ENCODE measurements at regions not wholly inside any gene's neighbourhood (a gene's known extent, or its start where the extent isn't known, plus 50 kb on each side); places are given as distances from the start of the nearest gene placed in this dataset.

GRCh38 chr9:118423721-118424120 is 719.5 kb downstream of the TLR4 start:
- TF ChIP-seq CTCF (IDR thresholded peaks at IDR 0.05) (no peak), POLR2A (IDR thresholded peaks at IDR 0.05) (no peak)

Measured in adrenal gland (tissue), 5 donors.